ENCODE measurements at regions not wholly inside any gene's neighbourhood (a gene's known extent, or its start where the extent isn't known, plus 50 kb on each side); places are given as distances from the start of the nearest gene placed in this dataset.

GRCh38 chr3:25945836-25946235 is 155.9 kb downstream of the OXSM start:
- no peak for TF ChIP-seq SUZ12 (IDR thresholded peaks at IDR 0.05; ENCODE audit: extremely low read depth, insufficient read depth, insufficient read length)
- TF ChIP-seq YY1 (IDR thresholded peaks at IDR 0.05; ENCODE audit: insufficient read depth, insufficient read length), result no peak
- no peak for TF ChIP-seq ZNF274 (IDR thresholded peaks at IDR 0.05; ENCODE audit: low read depth, low read length)
- DNase-seq (ENCODE audit: low read depth, low spot score), result no peak

GRCh38 chr3:25952133-25952532 is 162.2 kb downstream of the OXSM start:
- Histone ChIP-seq H3K9me3 (ENCODE audit: insufficient read depth, low read length) (no peaks in the 10 kb centered on the region), H3K36me3 (ENCODE audit: insufficient read depth, insufficient read length, low read length) (no peaks in the 10 kb centered on the region), H3K4me3 (ENCODE audit: insufficient read length, low read depth) (no peak overlapping the region), H3K9ac (ENCODE audit: insufficient read length, low read depth) (no peak overlapping the region), H3K4me1 (ENCODE audit: insufficient read depth, insufficient read length) (no peaks in the 10 kb centered on the region), H3K27me3 (ENCODE audit: insufficient read depth, insufficient read length) (no peaks in the 10 kb centered on the region)
- TF ChIP-seq ZNF274 (IDR thresholded peaks at IDR 0.05; ENCODE audit: low read depth, low read length), result no peak
- no peak for TF ChIP-seq YY1 (IDR thresholded peaks at IDR 0.05; ENCODE audit: insufficient read depth, insufficient read length)
- no peak for TF ChIP-seq SUZ12 (IDR thresholded peaks at IDR 0.05; ENCODE audit: extremely low read depth, insufficient read depth, insufficient read length)
- no peak for DNase-seq (ENCODE audit: low read depth, low spot score)

More at GRCh38 chr3:25945836-25946235, 155.9 kb downstream of the OXSM start:
- Histone ChIP-seq H3K9ac (ENCODE audit: insufficient read length, low read depth) (no peak overlapping the region), H3K4me3 (ENCODE audit: insufficient read length, low read depth) (no peak overlapping the region), H3K36me3 (ENCODE audit: insufficient read depth, insufficient read length, low read length) (no peaks in the 10 kb centered on the region), H3K4me1 (ENCODE audit: insufficient read depth, insufficient read length) (no peaks in the 10 kb centered on the region), H3K27me3 (ENCODE audit: insufficient read depth, insufficient read length) (no peaks in the 10 kb centered on the region), H3K9me3 (ENCODE audit: insufficient read depth, low read length) (no peaks in the 10 kb centered on the region)

- TF ChIP-seq ZNF274 (IDR thresholded peaks at IDR 0.05; ENCODE audit: low read depth, low read length), result no peak
- TF ChIP-seq SUZ12 (IDR thresholded peaks at IDR 0.05; ENCODE audit: extremely low read depth, insufficient read depth, insufficient read length), result no peak
- no peak for TF ChIP-seq YY1 (IDR thresholded peaks at IDR 0.05; ENCODE audit: insufficient read depth, insufficient read length)
- Histone ChIP-seq H3K4me1 (ENCODE audit: insufficient read depth, insufficient read length) (no peaks in the 10 kb centered on the region), H3K9ac (ENCODE audit: insufficient read length, low read depth) (no peak overlapping the region), H3K27me3 (ENCODE audit: insufficient read depth, insufficient read length) (no peaks in the 10 kb centered on the region), H3K9me3 (ENCODE audit: insufficient read depth, low read length) (no peaks in the 10 kb centered on the region), H3K4me3 (ENCODE audit: insufficient read length, low read depth) (no peak overlapping the region), H3K36me3 (ENCODE audit: insufficient read depth, insufficient read length, low read length) (no peaks in the 10 kb centered on the region)
- DNase-seq (ENCODE audit: low read depth, low spot score), result no peak
Measured at GRCh38 chr3:25957026-25957425, 167.1 kb downstream of the OXSM start.

DNA sequence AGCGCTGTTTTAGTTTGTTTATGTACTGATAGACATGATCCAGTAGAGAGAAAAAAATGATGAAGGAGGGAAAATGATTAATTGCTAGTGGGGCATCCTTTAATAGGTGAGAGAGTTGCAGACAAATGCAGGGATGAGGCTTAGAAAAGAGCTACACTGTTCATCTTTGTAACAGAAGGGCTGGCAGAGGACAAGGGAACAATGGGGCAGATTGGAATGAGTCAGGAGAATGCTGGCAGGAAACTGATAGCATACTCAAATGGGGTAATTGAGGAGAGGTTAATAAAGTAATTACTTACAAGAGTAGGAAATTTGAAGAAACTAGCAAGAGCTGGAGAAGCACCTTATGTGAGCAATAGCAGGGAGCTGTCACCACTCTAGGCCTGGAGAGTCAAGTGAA is 170.9 kb downstream of the OXSM start:
- H3K4me3 ChIP-seq (ENCODE audit: insufficient read length, low read depth), result no peak overlapping the region
- no peak for DNase-seq (ENCODE audit: low read depth, low spot score)
- TF ChIP-seq YY1 (IDR thresholded peaks at IDR 0.05; ENCODE audit: insufficient read depth, insufficient read length), result no peak
- TF ChIP-seq ZNF274 (IDR thresholded peaks at IDR 0.05; ENCODE audit: low read depth, low read length), result no peak
- no peak for TF ChIP-seq SUZ12 (IDR thresholded peaks at IDR 0.05; ENCODE audit: extremely low read depth, insufficient read depth, insufficient read length)
- no peaks in the 10 kb centered on the region for H3K9me3 ChIP-seq (ENCODE audit: insufficient read depth, low read length)
- no peaks in the 10 kb centered on the region for H3K36me3 ChIP-seq (ENCODE audit: insufficient read depth, insufficient read length, low read length)
- no peaks in the 10 kb centered on the region for H3K4me1 ChIP-seq (ENCODE audit: insufficient read depth, insufficient read length)
- no peaks in the 10 kb centered on the region for H3K27me3 ChIP-seq (ENCODE audit: insufficient read depth, insufficient read length)
- no peak overlapping the region for H3K9ac ChIP-seq (ENCODE audit: insufficient read length, low read depth)

DNA sequence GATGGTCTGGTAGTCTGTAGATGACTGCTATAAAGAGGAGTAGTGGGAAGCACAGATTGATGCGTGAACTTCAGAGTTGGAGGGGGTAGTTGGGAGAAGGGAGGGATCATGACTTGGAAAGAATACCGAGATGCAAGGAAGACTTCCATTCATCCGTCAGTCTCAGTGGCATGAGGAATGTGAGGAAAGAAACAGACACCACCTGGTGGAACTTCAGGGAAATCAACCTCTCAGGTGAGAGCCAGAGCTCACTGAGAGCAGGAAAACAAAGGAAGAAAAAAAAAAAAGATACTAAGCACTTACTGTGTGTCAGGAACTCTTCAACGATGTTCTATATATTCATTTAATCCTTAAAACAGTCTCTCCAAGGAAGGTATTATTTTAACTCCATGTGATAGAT is 172.4 kb downstream of the OXSM start:
- Histone ChIP-seq H3K4me3 (ENCODE audit: insufficient read length, low read depth) (no peak overlapping the region), H3K27me3 (ENCODE audit: insufficient read depth, insufficient read length) (no peaks in the 10 kb centered on the region), H3K36me3 (ENCODE audit: insufficient read depth, insufficient read length, low read length) (no peaks in the 10 kb centered on the region), H3K4me1 (ENCODE audit: insufficient read depth, insufficient read length) (no peaks in the 10 kb centered on the region), H3K9me3 (ENCODE audit: insufficient read depth, low read length) (no peaks in the 10 kb centered on the region), H3K9ac (ENCODE audit: insufficient read length, low read depth) (no peak overlapping the region)
- no peak for TF ChIP-seq ZNF274 (IDR thresholded peaks at IDR 0.05; ENCODE audit: low read depth, low read length)
- TF ChIP-seq YY1 (IDR thresholded peaks at IDR 0.05; ENCODE audit: insufficient read depth, insufficient read length), result no peak
- no peak for TF ChIP-seq SUZ12 (IDR thresholded peaks at IDR 0.05; ENCODE audit: extremely low read depth, insufficient read depth, insufficient read length)
- DNase-seq (ENCODE audit: low read depth, low spot score), result peak; percentile 27

GRCh38 chr3:25964141-25964540 is 174.3 kb downstream of the OXSM start:
- Histone ChIP-seq H3K36me3 (ENCODE audit: insufficient read depth, insufficient read length, low read length) (no peaks in the 10 kb centered on the region), H3K9me3 (ENCODE audit: insufficient read depth, low read length) (no peaks in the 10 kb centered on the region), H3K4me1 (ENCODE audit: insufficient read depth, insufficient read length) (no peaks in the 10 kb centered on the region), H3K9ac (ENCODE audit: insufficient read length, low read depth) (no peak overlapping the region), H3K27me3 (ENCODE audit: insufficient read depth, insufficient read length) (no peaks in the 10 kb centered on the region), H3K4me3 (ENCODE audit: insufficient read length, low read depth) (no peak overlapping the region)
- TF ChIP-seq ZNF274 (IDR thresholded peaks at IDR 0.05; ENCODE audit: low read depth, low read length), result no peak
- TF ChIP-seq YY1 (IDR thresholded peaks at IDR 0.05; ENCODE audit: insufficient read depth, insufficient read length), result no peak
- no peak for TF ChIP-seq SUZ12 (IDR thresholded peaks at IDR 0.05; ENCODE audit: extremely low read depth, insufficient read depth, insufficient read length)
- DNase-seq (ENCODE audit: low read depth, low spot score), result no peak

DNA sequence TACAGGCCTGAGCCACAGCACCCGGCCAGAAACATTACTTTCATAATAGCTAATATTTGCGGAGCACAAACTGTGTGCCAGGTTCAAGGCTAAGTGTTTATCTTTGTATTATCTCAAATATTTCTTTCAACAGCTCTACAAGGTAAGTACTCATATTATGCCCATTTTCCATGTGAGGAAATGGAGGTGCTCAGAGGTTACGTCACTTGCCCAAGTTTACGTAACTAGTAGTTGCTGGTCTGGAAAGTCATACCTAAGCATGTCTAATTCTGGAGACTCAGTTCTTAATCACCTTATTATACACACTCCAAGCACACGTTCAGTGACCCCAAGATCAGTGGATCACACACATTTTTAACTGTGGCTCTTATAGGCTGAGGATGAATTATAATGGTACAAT is 177.5 kb downstream of the OXSM start:
- DNase-seq (ENCODE audit: low read depth, low spot score), result no peak
- H3K27me3 ChIP-seq (ENCODE audit: insufficient read depth, insufficient read length), result no peaks in the 10 kb centered on the region
- no peaks in the 10 kb centered on the region for H3K36me3 ChIP-seq (ENCODE audit: insufficient read depth, insufficient read length, low read length)
- H3K4me1 ChIP-seq (ENCODE audit: insufficient read depth, insufficient read length), result no peaks in the 10 kb centered on the region
- H3K9ac ChIP-seq (ENCODE audit: insufficient read length, low read depth), result no peak overlapping the region
- H3K9me3 ChIP-seq (ENCODE audit: insufficient read depth, low read length), result no peaks in the 10 kb centered on the region
- no peak for TF ChIP-seq ZNF274 (IDR thresholded peaks at IDR 0.05; ENCODE audit: low read depth, low read length)
- no peak for TF ChIP-seq YY1 (IDR thresholded peaks at IDR 0.05; ENCODE audit: insufficient read depth, insufficient read length)
- TF ChIP-seq SUZ12 (IDR thresholded peaks at IDR 0.05; ENCODE audit: extremely low read depth, insufficient read depth, insufficient read length), result no peak
- H3K4me3 ChIP-seq (ENCODE audit: insufficient read length, low read depth), result no peak overlapping the region

All from NT2/D1 (cell line).